ENCODE measurements at regions not wholly inside any gene's neighbourhood (a gene's known extent, or its start where the extent isn't known, plus 50 kb on each side); places are given as distances from the start of the nearest gene placed in this dataset.

DNA sequence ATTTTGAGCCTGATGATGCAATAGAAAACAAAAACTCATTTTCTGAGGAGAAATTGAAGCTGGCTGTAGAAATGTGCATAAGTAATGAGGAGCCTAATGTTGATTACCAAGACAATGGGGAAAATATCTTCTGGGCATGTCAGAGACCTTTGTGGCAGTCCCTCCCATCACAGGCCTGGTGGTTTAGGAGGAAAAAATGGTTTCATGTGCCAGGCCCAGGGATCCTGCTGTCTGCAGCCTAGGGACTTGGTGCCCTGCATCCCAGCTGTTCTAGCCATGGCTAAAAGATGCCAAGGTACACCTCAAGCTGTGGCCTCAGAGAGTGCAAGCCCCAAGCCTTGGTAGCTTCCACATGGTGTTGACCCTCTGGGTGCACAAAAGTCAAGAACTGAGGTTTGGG lies 128.7 kb upstream of the ARHGEF9 start:
- DNase-seq (ENCODE audit: low spot score) = no peak
- Histone ChIP-seq H3K27ac (no peak overlapping the region), H3K4me3 (no peak overlapping the region)
- TF ChIP-seq, protein P1, sequence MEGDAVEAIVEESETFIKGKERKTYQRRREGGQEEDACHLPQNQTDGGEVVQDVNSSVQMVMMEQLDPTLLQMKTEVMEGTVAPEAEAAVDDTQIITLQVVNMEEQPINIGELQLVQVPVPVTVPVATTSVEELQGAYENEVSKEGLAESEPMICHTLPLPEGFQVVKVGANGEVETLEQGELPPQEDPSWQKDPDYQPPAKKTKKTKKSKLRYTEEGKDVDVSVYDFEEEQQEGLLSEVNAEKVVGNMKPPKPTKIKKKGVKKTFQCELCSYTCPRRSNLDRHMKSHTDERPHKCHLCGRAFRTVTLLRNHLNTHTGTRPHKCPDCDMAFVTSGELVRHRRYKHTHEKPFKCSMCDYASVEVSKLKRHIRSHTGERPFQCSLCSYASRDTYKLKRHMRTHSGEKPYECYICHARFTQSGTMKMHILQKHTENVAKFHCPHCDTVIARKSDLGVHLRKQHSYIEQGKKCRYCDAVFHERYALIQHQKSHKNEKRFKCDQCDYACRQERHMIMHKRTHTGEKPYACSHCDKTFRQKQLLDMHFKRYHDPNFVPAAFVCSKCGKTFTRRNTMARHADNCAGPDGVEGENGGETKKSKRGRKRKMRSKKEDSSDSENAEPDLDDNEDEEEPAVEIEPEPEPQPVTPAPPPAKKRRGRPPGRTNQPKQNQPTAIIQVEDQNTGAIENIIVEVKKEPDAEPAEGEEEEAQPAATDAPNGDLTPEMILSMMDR (IDR thresholded peaks at IDR 0.05) = no peak

DNA sequence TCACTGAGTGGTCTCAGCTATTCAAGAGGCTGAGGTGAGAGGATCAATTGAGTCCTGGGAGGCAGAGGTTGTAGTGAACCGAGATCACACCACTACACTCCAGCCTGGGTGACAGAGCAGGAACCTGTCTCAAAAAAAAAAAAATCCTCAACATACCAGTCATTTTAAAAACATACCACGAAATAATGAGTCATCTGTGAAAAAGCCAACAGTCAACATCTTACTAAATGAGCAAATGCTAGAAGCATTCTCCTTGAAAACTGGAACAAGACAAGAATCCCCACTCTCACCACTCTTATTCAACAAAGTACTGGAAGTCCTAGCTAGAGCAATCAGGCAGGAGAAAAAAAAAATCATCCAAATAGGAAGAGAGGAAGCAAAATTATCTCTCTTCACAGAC lies 104.0 kb upstream of the ARHGEF9 start:
- no peak for DNase-seq (ENCODE audit: low spot score)
- no peak overlapping the region for H3K27ac ChIP-seq
- no peak overlapping the region for H3K4me3 ChIP-seq
- TF ChIP-seq, protein P1 (IDR thresholded peaks at IDR 0.05) = no peak

DNA sequence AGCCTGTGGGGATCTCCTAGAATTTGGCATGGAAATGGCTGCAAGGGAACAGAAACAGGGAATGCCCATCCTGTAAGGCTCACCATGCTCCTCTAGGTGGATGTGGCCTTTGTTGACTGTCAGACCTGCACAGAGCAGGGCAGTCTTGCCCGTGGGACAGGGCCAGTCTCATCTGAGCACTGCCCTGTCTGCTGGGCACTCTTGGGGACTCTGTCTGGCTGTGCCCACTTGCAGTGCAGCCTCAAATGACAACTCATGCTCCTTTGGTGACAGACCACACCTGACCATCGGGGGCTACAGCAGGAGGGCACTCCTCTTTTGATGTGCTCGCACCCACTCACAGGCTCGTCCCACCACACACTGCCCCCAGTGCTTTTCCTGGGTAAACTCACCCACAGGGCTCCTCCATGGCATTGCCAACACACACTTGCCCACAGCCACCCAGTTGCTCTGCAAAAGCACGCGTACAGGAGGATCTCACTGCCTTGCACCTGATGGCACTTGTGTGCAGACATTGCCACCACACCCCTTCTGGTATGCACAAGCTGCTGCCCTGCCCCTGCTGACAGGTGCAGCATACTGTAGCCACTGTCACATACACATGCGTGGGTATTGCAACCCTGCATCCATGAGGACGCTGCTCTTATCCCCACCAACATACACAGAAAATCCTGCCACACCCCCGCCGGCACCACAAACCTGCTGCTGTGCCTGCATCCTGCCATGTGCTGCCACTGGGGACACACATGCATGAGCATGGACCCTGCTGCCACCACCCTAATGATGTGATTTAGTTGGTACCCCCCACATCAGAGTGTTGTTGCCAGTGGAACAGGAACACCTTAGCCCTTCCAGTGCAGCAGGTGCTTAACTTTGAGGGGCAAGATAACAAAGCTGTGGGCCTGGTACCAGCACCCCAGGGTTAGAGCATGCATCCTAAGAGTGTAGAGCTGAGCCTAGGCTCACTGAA lies 100.1 kb upstream of the ARHGEF9 start:
- TF ChIP-seq, protein P1 (IDR thresholded peaks at IDR 0.05) = no peak
- no peak overlapping the region for H3K4me3 ChIP-seq
- no peak for DNase-seq (ENCODE audit: low spot score)
- H3K27ac ChIP-seq = no peak overlapping the region

DNA sequence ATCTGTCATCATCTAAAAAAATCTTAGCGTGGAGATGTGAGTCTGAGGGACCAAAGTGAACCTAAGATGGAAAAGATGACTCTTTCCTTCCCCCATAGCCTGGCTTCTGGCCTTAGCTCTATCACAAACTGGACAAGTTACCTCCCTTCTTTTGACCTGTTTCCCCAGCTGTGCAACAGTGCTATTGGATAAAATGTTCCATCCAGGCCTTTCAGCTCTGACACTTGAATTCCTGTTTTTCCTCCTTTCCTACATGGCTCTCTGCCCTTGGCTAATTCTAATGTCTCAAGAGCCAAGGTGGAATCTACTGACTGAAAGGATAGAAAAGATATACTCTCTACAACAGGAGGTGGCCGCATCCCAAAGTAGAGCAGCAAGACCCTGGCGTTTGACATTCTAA lies 84.5 kb upstream of the ARHGEF9 start:
- no peak overlapping the region for H3K4me3 ChIP-seq
- H3K27ac ChIP-seq = no peak overlapping the region
- TF ChIP-seq, protein P1 (IDR thresholded peaks at IDR 0.05) = no peak
- DNase-seq (ENCODE audit: low spot score) = no peak

DNA sequence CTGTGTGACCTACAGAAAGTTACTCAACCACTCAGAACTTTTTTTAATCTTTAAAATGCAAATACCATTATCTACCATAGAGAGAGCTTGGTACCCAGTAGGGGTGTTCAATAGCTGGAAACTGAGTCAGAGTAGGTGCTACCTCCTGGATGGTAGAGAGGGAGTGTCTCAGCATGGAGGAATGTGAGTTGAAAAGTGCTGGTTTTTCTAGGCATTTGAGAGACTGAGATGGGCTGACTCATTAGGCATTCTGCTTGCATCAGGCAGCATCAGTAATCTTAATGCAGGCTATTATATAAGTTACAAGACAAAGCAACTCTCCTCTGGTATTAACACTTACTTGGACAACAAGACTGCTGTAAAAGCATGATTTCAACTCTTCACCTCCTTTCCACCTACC lies 70.9 kb upstream of the ARHGEF9 start:
- TF ChIP-seq, protein P1 (IDR thresholded peaks at IDR 0.05) = no peak
- Histone ChIP-seq H3K27ac (no peak overlapping the region), H3K4me3 (no peak overlapping the region)
- no peak for DNase-seq (ENCODE audit: low spot score)

DNA sequence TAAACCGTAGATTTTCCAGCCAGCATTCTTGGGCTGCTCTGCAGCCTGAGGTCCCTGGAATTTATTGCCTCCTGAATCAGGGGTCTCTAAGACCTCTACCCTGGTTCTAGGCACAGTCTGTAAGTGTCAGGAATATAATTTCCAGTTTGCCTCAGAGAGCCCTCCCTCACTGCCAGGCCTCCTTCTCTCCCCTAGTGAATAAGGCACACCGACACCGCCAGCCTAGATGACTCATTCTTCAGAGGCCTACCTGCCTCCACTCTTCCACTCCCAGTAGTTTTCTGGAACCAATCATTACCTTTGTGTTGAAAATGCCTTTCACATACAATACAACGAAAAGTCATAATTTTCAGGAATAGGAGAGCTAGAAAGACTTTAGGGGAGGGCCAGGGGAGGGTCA lies 50.3 kb upstream of the ARHGEF9 start:
- Histone ChIP-seq H3K4me3 (no peak overlapping the region), H3K27ac (no peak overlapping the region)
- no peak for DNase-seq (ENCODE audit: low spot score)
- TF ChIP-seq, protein P1 (IDR thresholded peaks at IDR 0.05) = no peak
